ENCODE measurements at regions not wholly inside any gene's neighbourhood (a gene's known extent, or its start where the extent isn't known, plus 50 kb on each side); places are given as distances from the start of the nearest gene placed in this dataset.

DNA sequence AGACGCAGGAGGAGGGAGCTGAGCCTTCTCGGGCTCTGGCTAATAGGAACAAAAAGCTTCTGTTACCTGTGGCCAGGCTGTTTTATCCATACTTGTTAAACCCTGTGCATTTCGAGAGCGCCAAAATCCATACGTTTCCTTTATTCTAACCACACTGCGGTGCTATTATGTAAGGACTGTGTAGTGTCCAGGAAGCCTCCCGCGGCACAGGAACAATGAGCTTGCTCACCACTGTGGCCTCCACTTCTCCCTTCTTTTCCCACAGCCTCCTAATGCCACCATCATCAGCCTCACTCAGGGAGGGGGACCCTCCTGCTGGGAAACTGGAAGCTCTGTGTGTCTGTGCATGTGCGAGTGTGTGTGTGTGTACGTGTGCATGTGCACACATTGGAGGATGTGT is 268.5 kb downstream of the HAUS1 start:
- Histone ChIP-seq H4K8ac (ENCODE audit: extremely low read depth, insufficient read depth, low read length) (no peak overlapping the region), H3K9ac (replicated peaks in 1 of 4; ENCODE audit: extremely low read depth in 1 of 4, low read depth in 3 of 4, low read length in 3 of 4) (no peak overlapping the region), H3K27me3 (replicated peaks in 1 of 4; ENCODE audit: control insufficient read depth in 3 of 4, extremely low read depth in 1 of 4, insufficient read depth in 3 of 4, low read length in 3 of 4) (no peaks in the 10 kb centered on the region), H2BK15ac (ENCODE audit: low read length) (no peak overlapping the region), H2BK120ac (replicated peaks; ENCODE audit: low read depth, low read length) (no peak overlapping the region), H3K4ac (replicated peaks; ENCODE audit: insufficient read length, low read depth, low read length) (no peak overlapping the region), H2BK20ac (ENCODE audit: low read length) (no peak overlapping the region), H3K4me3 (ENCODE audit: extremely low read depth in 1 of 4, insufficient read depth in 2 of 4, low read depth in 3 of 4, low read length in 4 of 4) (no peak overlapping the region), H3K4me2 (ENCODE audit: insufficient read depth in 1 of 2, low read depth in 2 of 2, low read length in 2 of 2) (no peak overlapping the region), H3K23ac (ENCODE audit: insufficient read length) (no peak overlapping the region), H4K5ac (ENCODE audit: insufficient read length, low read depth, low read length) (no peak overlapping the region), H4K91ac (replicated peaks; ENCODE audit: insufficient read length, low read length) (no peak overlapping the region), H3K18ac (ENCODE audit: extremely low read depth, low read length) (no peak overlapping the region), H3K79me1 (ENCODE audit: low read depth, low read length) (no peaks in the 10 kb centered on the region; the same call in 1 of the 2 replicates), H3K9me3 (ENCODE audit: insufficient read depth in 2 of 2, low read depth in 1 of 2, low read length in 1 of 2) (no peaks in the 10 kb centered on the region), H4K20me1 (replicated peaks in 1 of 2; ENCODE audit: control insufficient read depth in 1 of 2, insufficient read depth in 2 of 2, low read length in 2 of 2) (peaks cover 2 to 7% of the 10 kb centered on the region in 2 experiments), H3K4me1 (replicated peaks in 1 of 4; ENCODE audit: control insufficient read depth in 3 of 4, insufficient read depth in 4 of 4, low read length in 3 of 4) (peaks cover 0 to 13% (median 0%) of the 10 kb centered on the region in 4 experiments; a peak in 1 of 7 replicates), H2BK12ac (ENCODE audit: low read depth, low read length) (no peak overlapping the region), H2AK5ac (ENCODE audit: low read depth, low read length) (no peak overlapping the region), H3K56ac (replicated peaks; ENCODE audit: insufficient read length, low read depth, low read length) (no peak overlapping the region), H2AFZ (ENCODE audit: low read length) (no peak overlapping the region), H3K79me2 (ENCODE audit: control insufficient read depth in 1 of 2, insufficient read depth in 2 of 2, low read length in 2 of 2) (no peaks in the 10 kb centered on the region), H3K23me2 (ENCODE audit: low read depth, low read length) (no peaks in the 10 kb centered on the region), H3K27ac (ENCODE audit: low read depth, low read length) (no peak overlapping the region), H3K36me3 (ENCODE audit: control insufficient read depth in 2 of 4, insufficient read depth in 4 of 4, low read length in 3 of 4) (no peaks in the 10 kb centered on the region), H2BK5ac (ENCODE audit: low read depth, low read length) (no peak overlapping the region), H3K14ac (ENCODE audit: insufficient read length) (no peak overlapping the region)
- DNase-seq (ENCODE audit: low read depth in 1 of 2, low spot score in 2 of 2): no peak
- WGBS, 2 experiments (ENCODE audit: extremely low coverage in 1 of 2, insufficient coverage in 1 of 2, insufficient read length in 1 of 2, insufficient replicate concordance in 2 of 2, low coverage in 1 of 2, low lambda C conversion rate in 2 of 2, missing lambda C conversion rate in 1 of 2): 93% methylated on average over 10 of the region's 10 CpGs; no CpG with 5 or more reads in 1 of the 2 experiments
- no peak for FAIRE-seq
- ChIA-PET POLR2A (ENCODE audit: partially characterized antibody) (interaction anchor here (1.0 to 1.4 kb wide), 3 partner anchors 9 to 37 kb away, joined by 3 to 4 read pairs (median 4); no protein-coding TSS in a partner anchor), CTCF (ENCODE audit: partially characterized antibody) (interaction anchor here (1.3 to 9.1 kb wide), 8 partner anchors 13 to 199 kb away, joined by 3 to 148 read pairs (median 8); a partner anchor contains a TSS)
- TF ChIP-seq RNF2 (IDR thresholded peaks at IDR 0.05; ENCODE audit: borderline replicate concordance, low read depth, low read length, missing control alignments, poor library complexity, severe bottlenecking): no peak
- TF ChIP-seq SIRT6 (IDR thresholded peaks at IDR 0.05; ENCODE audit: low read length): no peak
- no peak for TF ChIP-seq SIX5 (IDR thresholded peaks at IDR 0.05; ENCODE audit: low read depth, low read length)
- TF ChIP-seq POLR2A (IDR thresholded peaks at IDR 0.05; ENCODE audit: control extremely low read depth in 1 of 2, low read depth in 2 of 2, low read length in 2 of 2): no peak

Measured in H1 (cell line).